ENCODE measurements at regions not wholly inside any gene's neighbourhood (a gene's known extent, or its start where the extent isn't known, plus 50 kb on each side); places are given as distances from the start of the nearest gene placed in this dataset.

GRCh38 chr3:127064391-127065137, 81.6 kb downstream of the PLXNA1 start:
- intact Hi-C loops (cut with micrococcal nuclease) = no loop called here
- CTCF ChIA-PET = no interaction called here
- H3K27me3 ChIP-seq (replicated peaks in 1 of 4; ENCODE audit: control extremely low read depth in 1 of 4, control insufficient read depth in 3 of 4, insufficient read depth in 4 of 4, low read length in 3 of 4) = peaks cover 0 to 34% (median 0%) of the 10 kb centered on the region in 4 experiments
- ATAC-seq (ENCODE audit: low read depth) (no peak), DNase-seq (no peak)
- peaks cover 0 to 4% (median 0%) of the 10 kb centered on the region in 3 donors for H3K9me3 ChIP-seq (ENCODE audit: control extremely low read depth in 1 of 3, control insufficient read depth in 2 of 3, insufficient read depth in 1 of 3, low read length in 2 of 3)
- TF ChIP-seq CTCF (IDR thresholded peaks at IDR 0.05) = no peak
- H3K36me3 ChIP-seq (replicated peaks in 1 of 2; ENCODE audit: control extremely low read depth in 1 of 2, control insufficient read depth in 1 of 2, extremely low read depth in 1 of 2, insufficient read depth in 2 of 2, low read length in 1 of 2) = no peaks in the 10 kb centered on the region
- no peaks in the 10 kb centered on the region for H3K4me1 ChIP-seq (ENCODE audit: control insufficient read depth in 2 of 2, insufficient read depth in 2 of 2, low read length in 2 of 2)
- Mint-ChIP-seq H3K4me1 (no peaks in the 10 kb centered on the region), H3K9me3 (ENCODE audit: insufficient read depth) (no peaks in the 10 kb centered on the region), H3K27me3 (peaks cover 55% of the 10 kb centered on the region), H3K4me3 (no peak overlapping the region), H3K27ac (no peak overlapping the region)
- POLR2A ChIA-PET = no interaction called here
- H2AFZ ChIP-seq (ENCODE audit: insufficient read depth, low read depth, low read length, poor library complexity, severe bottlenecking) = no peak overlapping the region
- no peak overlapping the region for H3K27ac ChIP-seq (ENCODE audit: low read length in 2 of 2)
- no peaks in the 10 kb centered on the region for H4K20me1 ChIP-seq (ENCODE audit: control insufficient read depth, insufficient read depth, low read length, poor library complexity, severe bottlenecking)
- no peak overlapping the region for H3K4me2 ChIP-seq (replicated peaks; ENCODE audit: low read depth, low read length, poor library complexity, severe bottlenecking)
- H3K79me2 ChIP-seq (ENCODE audit: control insufficient read depth, insufficient read depth, low read length) = no peaks in the 10 kb centered on the region
- WGBS (ENCODE audit: insufficient coverage) = 92% methylated on average over 16 of the region's 16 CpGs
- no peak overlapping the region for H3K9ac ChIP-seq (ENCODE audit: low read length)
- H3K4me3 ChIP-seq (ENCODE audit: control extremely low read depth in 1 of 5, extremely low read depth in 1 of 5, insufficient read depth in 1 of 5, low read depth in 2 of 5, low read length in 4 of 5) = no peak overlapping the region

DNA sequence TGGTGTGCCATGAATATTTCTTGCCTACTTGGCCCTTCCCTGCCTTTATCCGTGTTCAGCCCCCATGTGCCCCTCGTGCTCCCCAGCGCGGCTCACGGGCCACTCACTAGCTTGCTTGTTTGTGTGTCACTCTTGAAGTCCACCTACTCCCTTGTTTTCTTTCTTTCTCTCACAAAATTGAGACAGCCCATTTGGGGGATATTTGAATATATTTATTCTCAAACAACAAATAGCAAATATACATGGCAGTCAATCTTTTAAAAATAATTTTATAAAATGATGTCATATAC, 82.2 kb downstream of the PLXNA1 start:
- ATAC-seq (ENCODE audit: low read depth) = no peak

More for the DNA sequence above, 82.2 kb downstream of the PLXNA1 start:
- Histone ChIP-seq H3K9ac (ENCODE audit: low read length) (no peak overlapping the region), H3K79me2 (ENCODE audit: control insufficient read depth, insufficient read depth, low read length) (no peaks in the 10 kb centered on the region), H4K20me1 (ENCODE audit: control insufficient read depth, insufficient read depth, low read length, poor library complexity, severe bottlenecking) (no peaks in the 10 kb centered on the region), H3K9me3 (ENCODE audit: control extremely low read depth in 1 of 3, control insufficient read depth in 2 of 3, insufficient read depth in 1 of 3, low read length in 2 of 3) (peaks cover 0 to 4% (median 0%) of the 10 kb centered on the region in 3 donors), H2AFZ (ENCODE audit: insufficient read depth, low read depth, low read length, poor library complexity, severe bottlenecking) (no peak overlapping the region), H3K27ac (ENCODE audit: low read length in 2 of 2) (no peak overlapping the region), H3K36me3 (replicated peaks in 1 of 2; ENCODE audit: control extremely low read depth in 1 of 2, control insufficient read depth in 1 of 2, extremely low read depth in 1 of 2, insufficient read depth in 2 of 2, low read length in 1 of 2) (no peaks in the 10 kb centered on the region), H3K4me1 (ENCODE audit: control insufficient read depth in 2 of 2, insufficient read depth in 2 of 2, low read length in 2 of 2) (no peaks in the 10 kb centered on the region), H3K4me2 (replicated peaks; ENCODE audit: low read depth, low read length, poor library complexity, severe bottlenecking) (no peak overlapping the region), H3K27me3 (replicated peaks in 1 of 4; ENCODE audit: control extremely low read depth in 1 of 4, control insufficient read depth in 3 of 4, insufficient read depth in 4 of 4, low read length in 3 of 4) (peaks cover 0 to 34% (median 0%) of the 10 kb centered on the region in 4 experiments), H3K4me3 (ENCODE audit: control extremely low read depth in 1 of 5, extremely low read depth in 1 of 5, insufficient read depth in 1 of 5, low read depth in 2 of 5, low read length in 4 of 5) (no peak overlapping the region)
- POLR2A ChIA-PET = no interaction called here
- intact Hi-C loops (cut with micrococcal nuclease) = no loop called here
- DNase-seq = no peak
- CTCF ChIA-PET = no interaction called here
- H3K4me1 Mint-ChIP-seq = no peaks in the 10 kb centered on the region
- H3K27ac Mint-ChIP-seq = no peak overlapping the region
- 100% methylated on average over 1 of the region's 5 CpGs for WGBS (ENCODE audit: insufficient coverage)
- peaks cover 56% of the 10 kb centered on the region for H3K27me3 Mint-ChIP-seq
- TF ChIP-seq CTCF (IDR thresholded peaks at IDR 0.05) = no peak
- no peak overlapping the region for H3K4me3 Mint-ChIP-seq
- no peaks in the 10 kb centered on the region for H3K9me3 Mint-ChIP-seq (ENCODE audit: insufficient read depth)
